HepG2 (cell line): ENCODE measurements at regions not wholly inside any gene's neighbourhood (a gene's known extent, or its start where the extent isn't known, plus 50 kb on each side); places are given as distances from the start of the nearest gene placed in this dataset.

Experiments
- ATAC-seq: fragments of 200-7000 bp; cut with Tn5 transposase; 3 replicates; pipeline ENCODE4 v1.9.1; 2020; ENCODE audit warnings: mild to moderate bottlenecking, moderate library complexity
- BruUV-seq: library from RNA; stranded (reverse); fragments of 400-500 nt; replicated peaks from 2 replicates; lab custom pipeline; 2021; lab: Mats Ljungman, UMichigan
- CTCF ChIA-PET: fragments of 300-600 bp; formaldehyde crosslinking; extraction: SDS; loops from one replicate; lab custom pipeline; 2021; ENCODE audit warnings: low total read pairs, inconsistent platforms, low intra/inter-chr PET ratio; lab: Yijun Ruan, JAX
- POLR2A ChIA-PET: fragments of 350-600 bp; sonication (Branson Sonifier 250); formaldehyde crosslinking; loops from one replicate; lab custom pipeline; 2020; ENCODE audit warnings: antibody characterized with exemption, inconsistent platforms; lab: Yijun Ruan, JAX
- DNase-seq: peaks from one replicate; pipeline ENCODE4 v3.0.0-alpha.2; 2015; ENCODE audit warnings: low spot score
- FAIRE-seq: peaks from 3 replicates; lab custom pipeline; 2011; peaks lifted over from hg19 to GRCh38; lab: Jason Lieb, UNC
- H2AFZ ChIP-seq: one replicate; pipeline ENCODE4 v1.6.1; 2011; ENCODE audit warnings: low read length, inconsistent platforms
- H3K27ac ChIP-seq: fragments of 300-600 bp; 3 replicates; pipeline ENCODE4 v1.8.0; 2011; ENCODE audit warnings: mixed run types, mild to moderate bottlenecking, mixed read lengths, low read length, inconsistent platforms; ENCODE audit not compliant: insufficient read depth; ENCODE audit errors: extremely low read length
- H3K27me3 ChIP-seq, 2 experiments: fragments of 200-600 bp in 1 of 2; 2 replicates in 1 of 2; 3 replicates in 1 of 2; pipeline versions ENCODE4 v1.6.0 to v1.8.0; 2011; ENCODE audit warnings: low read length in 2 of 2, mild to moderate bottlenecking in 2 of 2, moderate library complexity in 2 of 2, inconsistent platforms in 1 of 2; ENCODE audit not compliant: insufficient read depth in 2 of 2, control insufficient read depth in 1 of 2
- H3K36me3 ChIP-seq, 2 experiments: fragments of 200-600 bp in 1 of 2; replicated peaks in 1 of 2; 2 replicates in 1 of 2; 3 replicates in 1 of 2; pipeline versions ENCODE4 v1.5.1 to v1.8.0; 2011; ENCODE audit warnings: low read length in 2 of 2, inconsistent platforms in 1 of 2; ENCODE audit not compliant: insufficient read depth in 2 of 2, control insufficient read depth in 1 of 2
- H3K4me1 ChIP-seq: 2 replicates; pipeline ENCODE4 v1.5.1; 2012; ENCODE audit warnings: low read length, inconsistent platforms; ENCODE audit not compliant: insufficient read depth
- H3K4me2 ChIP-seq: 2 replicates; pipeline ENCODE4 v1.6.0; 2011; ENCODE audit warnings: low read depth, low read length, inconsistent platforms
- H3K4me3 ChIP-seq, 3 experiments: fragments of 200-600 bp in 1 of 3; sonication (generic), shearing (Covaris generic) in 1 of 3; replicated peaks in 1 of 3; 2 replicates each; pipeline ENCODE4 v1.5.1; 2011 to 2016; ENCODE audit warnings: low read length in 3 of 3, inconsistent platforms in 2 of 3, low read depth in 2 of 3, mild to moderate bottlenecking in 2 of 3, control low read depth in 1 of 3, mixed read lengths in 1 of 3; ENCODE audit not compliant: insufficient read depth in 1 of 3
- H3K79me2 ChIP-seq: one replicate; pipeline ENCODE4 v1.6.1; 2011; ENCODE audit warnings: low read length, inconsistent platforms; ENCODE audit not compliant: insufficient read depth
- H3K9ac ChIP-seq: 2 replicates; pipeline ENCODE4 v1.6.0; 2011; ENCODE audit warnings: mild to moderate bottlenecking, low read depth, low read length, inconsistent platforms; ENCODE audit not compliant: insufficient read depth
- H3K9me3 ChIP-seq: 2 replicates; pipeline ENCODE4 v1.5.1; 2012; ENCODE audit warnings: mild to moderate bottlenecking, low read length
- H4K20me1 ChIP-seq: 2 replicates; pipeline ENCODE4 v1.6.0; 2011; ENCODE audit warnings: inconsistent platforms, mild to moderate bottlenecking, low read length, moderate library complexity; ENCODE audit not compliant: insufficient read depth
- ARNT2 ChIP-seq: sonication (generic); formaldehyde crosslinking; IDR thresholded peaks from 2 replicates; pipeline ENCODE4 v1.8.0; 2022; ENCODE audit warnings: mild to moderate bottlenecking, low read depth, missing genetic modification reagents, moderate library complexity
- ELF3 ChIP-seq: IDR thresholded peaks from 2 replicates; pipeline ENCODE4 v1.6.1; 2016; ENCODE audit warnings: missing genetic modification reagents, missing compliant biosample characterization
- NCOA1 ChIP-seq: sonication (generic); formaldehyde crosslinking; IDR thresholded peaks from 2 replicates; pipeline ENCODE4 v1.9.0; 2021; ENCODE audit warnings: missing genetic modification reagents
- PHF20 ChIP-seq: sonication (generic); formaldehyde crosslinking; IDR thresholded peaks from 2 replicates; pipeline ENCODE4 v1.5.0; 2020; ENCODE audit warnings: mild to moderate bottlenecking, missing genetic modification reagents
- PITX1 ChIP-seq: sonication (generic); formaldehyde crosslinking; IDR thresholded peaks from 2 replicates; pipeline ENCODE4 v1.5.1; 2020; ENCODE audit warnings: mild to moderate bottlenecking, missing genetic modification reagents
- TAF1 ChIP-seq: sonication (generic); formaldehyde crosslinking; IDR thresholded peaks from 2 replicates; pipeline ENCODE4 v1.4.0; 2020; ENCODE audit warnings: missing genetic modification reagents
- ZFP90 ChIP-seq: sonication (generic); formaldehyde crosslinking; IDR thresholded peaks from 2 replicates; pipeline ENCODE4 v1.8.0; 2022; ENCODE audit warnings: missing genetic modification reagents, mild to moderate bottlenecking, inconsistent platforms, borderline replicate concordance
- ZNF460 ChIP-seq: sonication (generic); formaldehyde crosslinking; IDR thresholded peaks from 2 replicates; pipeline ENCODE4 v1.5.1; 2020; ENCODE audit warnings: missing genetic modification reagents, mild to moderate bottlenecking, borderline replicate concordance
- ZSCAN12 ChIP-seq: sonication (generic); formaldehyde crosslinking; IDR thresholded peaks from 2 replicates; pipeline ENCODE4 v1.9.0; 2021; ENCODE audit warnings: mild to moderate bottlenecking, missing genetic modification reagents
- WGBS: methylation state at CpG from one replicate; pipeline ENCODE4 v1.1.6; 2017; ENCODE audit warnings: low lambda C conversion rate; 5-methylcytosine and 5-hydroxymethylcytosine counted together
- in situ Hi-C: cut with HindIII; loops from 2 replicates; pipeline ENCODE4 v1.10.0; 2017; ENCODE audit warnings: low pct_unique_long_range_greater_than_20kb; ENCODE audit not compliant: extremely low pct_ligation_motif_present
- intact Hi-C: fragments of 100-400 bp; cut with micrococcal nuclease; formaldehyde crosslinking; loops from one replicate; pipeline ENCODE4 v1.10.0; 2022; ENCODE audit not compliant: unreplicated experiment
- TF ChIP-seq, protein P1 (sequence below): sonication (generic); formaldehyde crosslinking; IDR thresholded peaks from 2 replicates; pipeline ENCODE4 v1.4.0; 2020; ENCODE audit warnings: missing genetic modification reagents
- TF ChIP-seq, protein P2 (sequence below): sonication (generic); formaldehyde crosslinking; IDR thresholded peaks from 2 replicates; pipeline ENCODE4 v1.4.0; 2020; ENCODE audit warnings: missing genetic modification reagents, borderline replicate concordance
- TF ChIP-seq, protein P3 (sequence below): fragments of 450-650 bp; IDR thresholded peaks from 2 replicates; pipeline ENCODE4 v1.6.1; 2017; ENCODE audit warnings: mild to moderate bottlenecking
- TF ChIP-seq, protein P4 (sequence below): sonication (generic); formaldehyde crosslinking; IDR thresholded peaks from 2 replicates; pipeline ENCODE4 v1.4.0; 2020; ENCODE audit warnings: mild to moderate bottlenecking, missing genetic modification reagents
- TF ChIP-seq, protein P5 (sequence below): sonication (generic); formaldehyde crosslinking; IDR thresholded peaks from 2 replicates; pipeline ENCODE4 v1.8.0; 2022; ENCODE audit warnings: mild to moderate bottlenecking, missing genetic modification reagents, moderate library complexity

DNA sequence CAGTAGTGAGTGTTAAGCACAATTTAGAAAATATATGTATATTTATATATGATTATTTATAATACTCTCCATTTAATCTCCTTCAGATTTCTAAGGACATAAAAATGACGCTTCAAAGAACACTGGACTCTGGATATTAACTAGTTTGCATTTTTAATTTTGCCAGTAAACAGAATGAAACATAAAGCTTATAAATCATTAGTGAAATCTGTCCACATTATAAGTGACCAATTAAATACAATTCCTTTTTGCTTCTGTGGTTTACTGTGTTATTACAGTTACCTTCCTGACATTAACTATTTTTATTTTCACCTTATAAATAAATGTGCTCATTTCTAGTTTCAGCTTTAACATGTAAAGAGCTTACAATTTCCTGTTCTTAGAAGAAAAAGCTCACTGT is 1081.1 kb upstream of the EPHA6 start:
- 5% methylated on average over 1 of the region's 1 CpG for WGBS
- no peak overlapping the region for H3K4me3 ChIP-seq
- H3K79me2 ChIP-seq = no peaks in the 10 kb centered on the region
- intact Hi-C loops = no loop called here
- no peak overlapping the region for H3K27ac ChIP-seq
- FAIRE-seq = no peak
- ATAC-seq = no peak
- no peak for DNase-seq
- H4K20me1 ChIP-seq = no peaks in the 10 kb centered on the region
- no peak overlapping the region for H3K4me2 ChIP-seq
- no peak overlapping the region for H2AFZ ChIP-seq
- H3K4me1 ChIP-seq = no peaks in the 10 kb centered on the region
- BruUV-seq = no TSS peak
- H3K36me3 ChIP-seq = no peaks in the 10 kb centered on the region
- in situ Hi-C loops = no loop called here
- H3K9me3 ChIP-seq = no peaks in the 10 kb centered on the region
- ChIA-PET POLR2A (no interaction called here), CTCF (no interaction called here)
- H3K27me3 ChIP-seq = no peaks in the 10 kb centered on the region
- no peak overlapping the region for H3K9ac ChIP-seq
- TF ChIP-seq, protein P1, sequence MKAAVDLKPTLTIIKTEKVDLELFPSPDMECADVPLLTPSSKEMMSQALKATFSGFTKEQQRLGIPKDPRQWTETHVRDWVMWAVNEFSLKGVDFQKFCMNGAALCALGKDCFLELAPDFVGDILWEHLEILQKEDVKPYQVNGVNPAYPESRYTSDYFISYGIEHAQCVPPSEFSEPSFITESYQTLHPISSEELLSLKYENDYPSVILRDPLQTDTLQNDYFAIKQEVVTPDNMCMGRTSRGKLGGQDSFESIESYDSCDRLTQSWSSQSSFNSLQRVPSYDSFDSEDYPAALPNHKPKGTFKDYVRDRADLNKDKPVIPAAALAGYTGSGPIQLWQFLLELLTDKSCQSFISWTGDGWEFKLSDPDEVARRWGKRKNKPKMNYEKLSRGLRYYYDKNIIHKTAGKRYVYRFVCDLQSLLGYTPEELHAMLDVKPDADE (CRISPR knock-in tag) = no peak
- TF ChIP-seq NCOA1 (CRISPR knock-in tag) (no peak), ZNF460 (no peak), ARNT2 (CRISPR knock-in tag) (no peak), TAF1 (CRISPR knock-in tag) (no peak), ZFP90 (CRISPR knock-in tag) (no peak), PITX1 (CRISPR knock-in tag) (no peak), PHF20 (CRISPR knock-in tag) (no peak), ZSCAN12 (CRISPR knock-in tag) (no peak), ELF3 (CRISPR knock-in tag) (no peak)
- TF ChIP-seq, protein P2, sequence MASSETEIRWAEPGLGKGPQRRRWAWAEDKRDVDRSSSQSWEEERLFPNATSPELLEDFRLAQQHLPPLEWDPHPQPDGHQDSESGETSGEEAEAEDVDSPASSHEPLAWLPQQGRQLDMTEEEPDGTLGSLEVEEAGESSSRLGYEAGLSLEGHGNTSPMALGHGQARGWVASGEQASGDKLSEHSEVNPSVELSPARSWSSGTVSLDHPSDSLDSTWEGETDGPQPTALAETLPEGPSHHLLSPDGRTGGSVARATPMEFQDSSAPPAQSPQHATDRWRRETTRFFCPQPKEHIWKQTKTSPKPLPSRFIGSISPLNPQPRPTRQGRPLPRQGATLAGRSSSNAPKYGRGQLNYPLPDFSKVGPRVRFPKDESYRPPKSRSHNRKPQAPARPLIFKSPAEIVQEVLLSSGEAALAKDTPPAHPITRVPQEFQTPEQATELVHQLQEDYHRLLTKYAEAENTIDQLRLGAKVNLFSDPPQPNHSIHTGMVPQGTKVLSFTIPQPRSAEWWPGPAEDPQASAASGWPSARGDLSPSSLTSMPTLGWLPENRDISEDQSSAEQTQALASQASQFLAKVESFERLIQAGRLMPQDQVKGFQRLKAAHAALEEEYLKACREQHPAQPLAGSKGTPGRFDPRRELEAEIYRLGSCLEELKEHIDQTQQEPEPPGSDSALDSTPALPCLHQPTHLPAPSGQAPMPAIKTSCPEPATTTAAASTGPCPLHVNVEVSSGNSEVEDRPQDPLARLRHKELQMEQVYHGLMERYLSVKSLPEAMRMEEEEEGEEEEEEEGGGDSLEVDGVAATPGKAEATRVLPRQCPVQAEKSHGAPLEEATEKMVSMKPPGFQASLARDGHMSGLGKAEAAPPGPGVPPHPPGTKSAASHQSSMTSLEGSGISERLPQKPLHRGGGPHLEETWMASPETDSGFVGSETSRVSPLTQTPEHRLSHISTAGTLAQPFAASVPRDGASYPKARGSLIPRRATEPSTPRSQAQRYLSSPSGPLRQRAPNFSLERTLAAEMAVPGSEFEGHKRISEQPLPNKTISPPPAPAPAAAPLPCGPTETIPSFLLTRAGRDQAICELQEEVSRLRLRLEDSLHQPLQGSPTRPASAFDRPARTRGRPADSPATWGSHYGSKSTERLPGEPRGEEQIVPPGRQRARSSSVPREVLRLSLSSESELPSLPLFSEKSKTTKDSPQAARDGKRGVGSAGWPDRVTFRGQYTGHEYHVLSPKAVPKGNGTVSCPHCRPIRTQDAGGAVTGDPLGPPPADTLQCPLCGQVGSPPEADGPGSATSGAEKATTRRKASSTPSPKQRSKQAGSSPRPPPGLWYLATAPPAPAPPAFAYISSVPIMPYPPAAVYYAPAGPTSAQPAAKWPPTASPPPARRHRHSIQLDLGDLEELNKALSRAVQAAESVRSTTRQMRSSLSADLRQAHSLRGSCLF (CRISPR knock-in tag) = no peak
- TF ChIP-seq, protein P3, sequence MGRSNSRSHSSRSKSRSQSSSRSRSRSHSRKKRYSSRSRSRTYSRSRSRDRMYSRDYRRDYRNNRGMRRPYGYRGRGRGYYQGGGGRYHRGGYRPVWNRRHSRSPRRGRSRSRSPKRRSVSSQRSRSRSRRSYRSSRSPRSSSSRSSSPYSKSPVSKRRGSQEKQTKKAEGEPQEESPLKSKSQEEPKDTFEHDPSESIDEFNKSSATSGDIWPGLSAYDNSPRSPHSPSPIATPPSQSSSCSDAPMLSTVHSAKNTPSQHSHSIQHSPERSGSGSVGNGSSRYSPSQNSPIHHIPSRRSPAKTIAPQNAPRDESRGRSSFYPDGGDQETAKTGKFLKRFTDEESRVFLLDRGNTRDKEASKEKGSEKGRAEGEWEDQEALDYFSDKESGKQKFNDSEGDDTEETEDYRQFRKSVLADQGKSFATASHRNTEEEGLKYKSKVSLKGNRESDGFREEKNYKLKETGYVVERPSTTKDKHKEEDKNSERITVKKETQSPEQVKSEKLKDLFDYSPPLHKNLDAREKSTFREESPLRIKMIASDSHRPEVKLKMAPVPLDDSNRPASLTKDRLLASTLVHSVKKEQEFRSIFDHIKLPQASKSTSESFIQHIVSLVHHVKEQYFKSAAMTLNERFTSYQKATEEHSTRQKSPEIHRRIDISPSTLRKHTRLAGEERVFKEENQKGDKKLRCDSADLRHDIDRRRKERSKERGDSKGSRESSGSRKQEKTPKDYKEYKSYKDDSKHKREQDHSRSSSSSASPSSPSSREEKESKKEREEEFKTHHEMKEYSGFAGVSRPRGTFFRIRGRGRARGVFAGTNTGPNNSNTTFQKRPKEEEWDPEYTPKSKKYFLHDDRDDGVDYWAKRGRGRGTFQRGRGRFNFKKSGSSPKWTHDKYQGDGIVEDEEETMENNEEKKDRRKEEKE = no peak
- TF ChIP-seq, protein P4, sequence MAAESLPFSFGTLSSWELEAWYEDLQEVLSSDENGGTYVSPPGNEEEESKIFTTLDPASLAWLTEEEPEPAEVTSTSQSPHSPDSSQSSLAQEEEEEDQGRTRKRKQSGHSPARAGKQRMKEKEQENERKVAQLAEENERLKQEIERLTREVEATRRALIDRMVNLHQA (CRISPR knock-in tag) = no peak
- TF ChIP-seq, protein P5, sequence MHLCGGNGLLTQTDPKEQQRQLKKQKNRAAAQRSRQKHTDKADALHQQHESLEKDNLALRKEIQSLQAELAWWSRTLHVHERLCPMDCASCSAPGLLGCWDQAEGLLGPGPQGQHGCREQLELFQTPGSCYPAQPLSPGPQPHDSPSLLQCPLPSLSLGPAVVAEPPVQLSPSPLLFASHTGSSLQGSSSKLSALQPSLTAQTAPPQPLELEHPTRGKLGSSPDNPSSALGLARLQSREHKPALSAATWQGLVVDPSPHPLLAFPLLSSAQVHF = no peak
